AML-193 (cell line): ENCODE measurements at regions not wholly inside any gene's neighbourhood (a gene's known extent, or its start where the extent isn't known, plus 50 kb on each side); places are given as distances from the start of the nearest gene placed in this dataset.
A peak's percentile ranks its signal among the peaks of the same experiment; 100 is the strongest.

Experiments used
- DNase-seq, 2 experiments: peaks; one replicate each; lab custom pipeline; 2025; lab: John Stamatoyannopoulos, UW

- no peak for DNase-seq
These were observed 162.1 kb downstream of the SNX18 start for GRCh38 chr5:54679686-54680085.

- no peak for DNase-seq
These were observed 161.2 kb downstream of the SNX18 start for GRCh38 chr5:54678737-54679136.

- DNase-seq: peak in 1 of 2 experiments; percentile 52
These were observed 159.2 kb downstream of the SNX18 start for GRCh38 chr5:54676481-54677340.

- peak; percentile 97 for DNase-seq
These were observed 156.1 kb downstream of the SNX18 start for GRCh38 chr5:54673523-54674225.

GRCh38 chr5:54672871-54673270 is 155.3 kb downstream of the SNX18 start:
- peak; percentile 58 to 65 for DNase-seq

GRCh38 chr5:54671681-54672080 is 154.1 kb downstream of the SNX18 start:
- DNase-seq: no peak

- peak in 1 of 2 experiments; percentile 20 for DNase-seq
These were observed 153.6 kb downstream of the SNX18 start for GRCh38 chr5:54671111-54671531.

GRCh38 chr5:54670281-54670680 is 152.7 kb downstream of the SNX18 start:
- no peak for DNase-seq

- DNase-seq: no peak
These were observed 152.3 kb downstream of the SNX18 start for GRCh38 chr5:54669845-54670244.

- no peak for DNase-seq
These were observed 151.7 kb downstream of the SNX18 start for GRCh38 chr5:54669285-54669684.

- DNase-seq: no peak
These were observed 150.5 kb downstream of the SNX18 start for GRCh38 chr5:54668096-54668495.

GRCh38 chr5:54667136-54667535 is 149.6 kb downstream of the SNX18 start:
- DNase-seq: no peak

- DNase-seq: no peak
These were observed 146.3 kb downstream of the SNX18 start for GRCh38 chr5:54663866-54664265.

- no peak for DNase-seq
These were observed 143.6 kb downstream of the SNX18 start for GRCh38 chr5:54661111-54661510.

- no peak for DNase-seq
These were observed 142.2 kb downstream of the SNX18 start for GRCh38 chr5:54659700-54660131.

- DNase-seq: no peak
These were observed 140.5 kb downstream of the SNX18 start for GRCh38 chr5:54658010-54658409.

GRCh38 chr5:54656261-54656728 is 138.7 kb downstream of the SNX18 start:
- DNase-seq: no peak

- DNase-seq: no peak
These were observed 138.2 kb downstream of the SNX18 start for GRCh38 chr5:54655761-54656160.

GRCh38 chr5:54655266-54655665 is 137.7 kb downstream of the SNX18 start:
- DNase-seq: no peak

GRCh38 chr5:54653956-54654614 is 136.5 kb downstream of the SNX18 start:
- DNase-seq: peak; percentile 84 to 87

GRCh38 chr5:54651482-54652076 is 134.0 kb downstream of the SNX18 start:
- DNase-seq: no peak

- no peak for DNase-seq
These were observed 131.5 kb downstream of the SNX18 start for GRCh38 chr5:54649041-54649504.
